ENCODE measurements at regions not wholly inside any gene's neighbourhood (a gene's known extent, or its start where the extent isn't known, plus 50 kb on each side); places are given as distances from the start of the nearest gene placed in this dataset.

DNA sequence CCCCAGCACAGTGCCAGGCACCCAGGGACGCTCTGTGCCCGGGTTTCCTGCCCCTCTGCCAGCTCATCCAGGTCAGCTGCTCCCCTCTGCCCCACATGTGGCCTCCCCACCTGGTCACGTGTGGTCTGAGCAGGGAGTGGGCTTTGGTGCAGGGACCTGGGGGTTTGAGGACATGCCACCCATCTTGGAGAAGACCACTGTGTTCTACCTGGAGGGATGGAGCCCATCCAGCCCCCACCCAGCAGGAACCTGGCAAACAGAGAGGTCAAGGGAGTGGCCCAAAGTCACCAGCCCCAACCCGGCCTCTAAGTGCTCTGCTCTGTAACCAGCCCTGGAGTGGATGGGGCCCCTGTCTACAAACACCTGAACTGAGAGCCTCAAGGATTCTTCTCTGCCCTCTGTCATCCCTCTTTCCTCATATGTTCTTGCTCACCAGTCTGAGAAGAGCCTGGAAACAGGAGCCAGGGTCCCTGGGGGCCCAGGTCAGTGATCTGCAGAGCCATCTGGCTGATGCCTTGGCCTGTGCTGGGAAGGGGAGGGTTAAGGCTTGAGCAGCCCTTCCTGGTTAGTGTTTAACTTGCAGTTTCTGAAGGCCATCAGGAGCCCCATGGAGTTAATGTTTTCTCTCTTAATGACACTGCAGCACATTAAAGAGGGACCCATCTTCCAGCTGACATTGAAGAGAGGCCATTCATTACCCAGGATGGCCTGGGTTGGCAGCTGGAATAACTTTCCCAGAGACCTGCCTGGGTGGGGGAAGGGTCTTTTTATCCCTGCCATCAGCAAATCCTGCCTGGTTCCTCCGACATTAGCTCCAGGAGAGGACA lies 235.4 kb downstream of the PTPRU start:
- Histone ChIP-seq H3K4me1 (ENCODE audit: control insufficient read depth in 1 of 2, insufficient read depth in 2 of 2, low read length in 2 of 2) (no peaks in the 10 kb centered on the region), H3K9me3 (ENCODE audit: control insufficient read depth in 1 of 2, low read length in 2 of 2) (no peaks in the 10 kb centered on the region), H3K27me3 (ENCODE audit: control insufficient read depth in 1 of 2, insufficient read depth in 2 of 2, low read length in 2 of 2) (peaks cover 0 to 9% of the 10 kb centered on the region in 2 donors), H3K27ac (ENCODE audit: low read depth, low read length) (no peak overlapping the region), H3K9ac (ENCODE audit: low read depth in 1 of 2, low read length in 2 of 2) (no peak overlapping the region), H3K36me3 (ENCODE audit: control insufficient read depth in 1 of 2, insufficient read depth in 2 of 2, low read length in 2 of 2) (no peaks in the 10 kb centered on the region), H3K4me3 (ENCODE audit: low read depth in 1 of 2, low read length in 2 of 2) (no peak overlapping the region)

DNA sequence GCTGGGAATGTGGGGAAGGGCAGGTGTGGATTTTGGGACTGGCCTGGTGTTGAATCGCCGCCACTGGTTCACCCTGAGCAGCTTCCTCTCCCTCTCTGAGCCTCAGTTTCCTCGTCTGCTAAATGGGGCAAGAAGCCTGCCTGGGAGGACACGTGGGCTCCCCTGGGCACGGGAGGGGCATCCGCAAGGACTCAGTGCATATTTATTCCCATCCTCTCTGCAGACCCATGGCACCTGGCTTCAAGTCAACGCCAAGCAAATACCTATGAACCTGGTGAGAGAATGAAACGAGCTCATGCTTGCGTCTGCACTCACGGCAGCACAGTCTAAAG lies 234.4 kb downstream of the PTPRU start:
- Histone ChIP-seq H3K4me1 (ENCODE audit: control insufficient read depth in 1 of 2, insufficient read depth in 2 of 2, low read length in 2 of 2) (no peaks in the 10 kb centered on the region), H3K9ac (ENCODE audit: low read depth in 1 of 2, low read length in 2 of 2) (no peak overlapping the region), H3K27me3 (ENCODE audit: control insufficient read depth in 1 of 2, insufficient read depth in 2 of 2, low read length in 2 of 2) (peaks cover 0 to 9% of the 10 kb centered on the region in 2 donors), H3K4me3 (ENCODE audit: low read depth in 1 of 2, low read length in 2 of 2) (no peak overlapping the region), H3K27ac (ENCODE audit: low read depth, low read length) (no peak overlapping the region), H3K9me3 (ENCODE audit: control insufficient read depth in 1 of 2, low read length in 2 of 2) (no peaks in the 10 kb centered on the region), H3K36me3 (ENCODE audit: control insufficient read depth in 1 of 2, insufficient read depth in 2 of 2, low read length in 2 of 2) (no peaks in the 10 kb centered on the region)

DNA sequence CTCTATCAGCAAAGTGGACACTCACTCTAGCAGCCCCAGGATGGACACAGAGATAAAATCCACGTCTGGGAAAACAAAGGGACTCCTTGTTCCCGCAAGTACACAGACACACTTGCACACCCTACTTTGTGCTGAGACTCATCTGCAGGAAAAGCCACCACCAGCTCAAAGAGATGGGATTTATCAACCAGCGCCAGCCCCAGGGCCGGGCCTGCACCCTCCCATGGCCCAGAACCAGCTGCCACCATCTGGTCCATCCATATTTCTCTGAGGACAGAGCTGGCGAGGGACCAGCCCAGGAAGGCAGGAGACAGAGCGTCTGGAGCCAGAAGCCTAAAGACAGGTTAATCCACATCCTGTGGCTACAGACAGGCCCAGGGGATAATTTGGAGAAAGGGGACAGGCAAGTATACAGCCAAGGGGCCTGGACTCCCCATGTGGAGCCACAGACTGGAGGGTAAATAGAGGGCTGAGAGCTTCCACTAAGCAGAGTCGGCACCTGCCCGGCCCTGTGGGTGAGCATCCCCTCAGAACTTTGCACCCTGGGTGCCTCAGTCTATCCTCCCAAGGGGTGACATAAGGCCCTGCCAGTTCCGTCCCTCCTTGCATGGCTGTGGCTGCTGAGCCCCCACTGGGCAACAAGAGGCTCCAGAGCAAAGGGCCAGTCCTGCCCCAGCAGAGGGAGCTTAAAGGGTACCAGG lies 233.9 kb downstream of the PTPRU start:
- Histone ChIP-seq H3K27me3 (ENCODE audit: control insufficient read depth in 1 of 2, insufficient read depth in 2 of 2, low read length in 2 of 2) (peaks cover 0 to 9% of the 10 kb centered on the region in 2 donors), H3K9me3 (ENCODE audit: control insufficient read depth in 1 of 2, low read length in 2 of 2) (no peaks in the 10 kb centered on the region), H3K9ac (ENCODE audit: low read depth in 1 of 2, low read length in 2 of 2) (no peak overlapping the region), H3K4me3 (ENCODE audit: low read depth in 1 of 2, low read length in 2 of 2) (no peak overlapping the region), H3K36me3 (ENCODE audit: control insufficient read depth in 1 of 2, insufficient read depth in 2 of 2, low read length in 2 of 2) (no peaks in the 10 kb centered on the region), H3K4me1 (ENCODE audit: control insufficient read depth in 1 of 2, insufficient read depth in 2 of 2, low read length in 2 of 2) (no peaks in the 10 kb centered on the region), H3K27ac (ENCODE audit: low read depth, low read length) (no peak overlapping the region)

- Histone ChIP-seq H3K9me3 (ENCODE audit: control insufficient read depth in 1 of 2, low read length in 2 of 2) (no peaks in the 10 kb centered on the region), H3K9ac (ENCODE audit: low read depth in 1 of 2, low read length in 2 of 2) (no peak overlapping the region), H3K4me1 (ENCODE audit: control insufficient read depth in 1 of 2, insufficient read depth in 2 of 2, low read length in 2 of 2) (no peaks in the 10 kb centered on the region), H3K27me3 (ENCODE audit: control insufficient read depth in 1 of 2, insufficient read depth in 2 of 2, low read length in 2 of 2) (peaks cover 0 to 7% of the 10 kb centered on the region in 2 donors), H3K4me3 (ENCODE audit: low read depth in 1 of 2, low read length in 2 of 2) (no peak overlapping the region), H3K27ac (ENCODE audit: low read depth, low read length) (no peak overlapping the region), H3K36me3 (ENCODE audit: control insufficient read depth in 1 of 2, insufficient read depth in 2 of 2, low read length in 2 of 2) (no peaks in the 10 kb centered on the region)
Observed at GRCh38 chr1:29469457-29469856, 233.1 kb downstream of the PTPRU start.

DNA sequence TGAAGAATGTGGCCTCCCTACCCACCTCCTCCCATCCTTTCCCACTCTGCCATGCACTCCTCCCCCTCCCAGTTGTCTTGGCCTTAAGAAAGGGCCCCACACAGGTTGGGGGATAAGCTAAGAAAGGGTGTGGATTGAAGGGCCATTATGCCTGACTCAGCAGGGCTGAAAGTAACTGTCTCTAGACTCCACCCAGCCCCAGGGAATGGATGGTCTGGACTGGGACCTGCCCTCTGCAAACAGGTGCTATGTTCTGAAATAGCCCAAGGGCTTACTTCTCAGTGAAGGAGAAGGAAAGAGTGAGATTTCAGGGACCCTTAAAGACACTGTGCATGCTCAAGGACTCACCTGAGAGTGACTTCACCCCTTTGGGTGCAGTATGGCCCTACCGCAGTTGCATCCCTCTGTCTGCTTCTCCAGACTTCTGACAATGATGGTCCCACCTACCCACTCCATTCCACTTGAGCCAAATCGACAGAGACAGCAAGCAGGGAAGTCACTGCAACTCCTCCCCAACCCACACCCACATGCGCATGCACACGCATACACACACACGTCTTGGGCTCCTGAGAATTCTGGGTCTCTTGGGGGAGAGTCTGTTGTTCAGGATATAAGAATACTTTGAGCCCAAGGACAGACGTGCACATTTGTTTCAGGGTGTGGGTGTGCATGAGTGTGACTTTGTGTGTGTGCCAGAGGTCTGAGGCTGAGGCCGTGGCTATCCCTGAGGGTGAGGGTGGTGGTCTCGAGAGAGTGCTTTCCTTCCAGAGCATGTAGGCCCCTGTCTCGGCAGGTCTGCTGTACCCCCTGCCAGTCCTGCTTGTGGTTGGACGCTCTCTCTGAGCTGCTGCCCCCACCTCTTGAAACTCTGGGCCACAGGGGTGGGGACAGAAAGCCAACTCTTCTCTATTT lies 231.9 kb downstream of the PTPRU start:
- H3K9me3 ChIP-seq (ENCODE audit: control insufficient read depth in 1 of 2, low read length in 2 of 2), result no peaks in the 10 kb centered on the region
- no peak overlapping the region for H3K9ac ChIP-seq (ENCODE audit: low read depth in 1 of 2, low read length in 2 of 2)
- no peaks in the 10 kb centered on the region for H3K36me3 ChIP-seq (ENCODE audit: control insufficient read depth in 1 of 2, insufficient read depth in 2 of 2, low read length in 2 of 2)
- H3K27ac ChIP-seq (ENCODE audit: low read depth, low read length), result no peak overlapping the region
- no peak overlapping the region for H3K4me3 ChIP-seq (ENCODE audit: low read depth in 1 of 2, low read length in 2 of 2)
- H3K27me3 ChIP-seq (ENCODE audit: control insufficient read depth in 1 of 2, insufficient read depth in 2 of 2, low read length in 2 of 2), result peaks cover 0 to 3% of the 10 kb centered on the region in 2 donors
- no peaks in the 10 kb centered on the region for H3K4me1 ChIP-seq (ENCODE audit: control insufficient read depth in 1 of 2, insufficient read depth in 2 of 2, low read length in 2 of 2)

GRCh38 chr1:29466258-29466657 lies 229.9 kb downstream of the PTPRU start:
- Histone ChIP-seq H3K9ac (ENCODE audit: low read depth in 1 of 2, low read length in 2 of 2) (no peak overlapping the region), H3K4me1 (ENCODE audit: control insufficient read depth in 1 of 2, insufficient read depth in 2 of 2, low read length in 2 of 2) (no peaks in the 10 kb centered on the region), H3K27me3 (ENCODE audit: control insufficient read depth in 1 of 2, insufficient read depth in 2 of 2, low read length in 2 of 2) (peaks cover 0 to 3% of the 10 kb centered on the region in 2 donors), H3K36me3 (ENCODE audit: control insufficient read depth in 1 of 2, insufficient read depth in 2 of 2, low read length in 2 of 2) (no peaks in the 10 kb centered on the region), H3K27ac (ENCODE audit: low read depth, low read length) (no peak overlapping the region), H3K4me3 (ENCODE audit: low read depth in 1 of 2, low read length in 2 of 2) (no peak overlapping the region), H3K9me3 (ENCODE audit: control insufficient read depth in 1 of 2, low read length in 2 of 2) (no peaks in the 10 kb centered on the region)

- Histone ChIP-seq H3K27me3 (ENCODE audit: control insufficient read depth in 1 of 2, insufficient read depth in 2 of 2, low read length in 2 of 2) (peaks cover 0 to 3% of the 10 kb centered on the region in 2 donors), H3K9ac (ENCODE audit: low read depth in 1 of 2, low read length in 2 of 2) (no peak overlapping the region), H3K36me3 (ENCODE audit: control insufficient read depth in 1 of 2, insufficient read depth in 2 of 2, low read length in 2 of 2) (no peaks in the 10 kb centered on the region), H3K27ac (ENCODE audit: low read depth, low read length) (no peak overlapping the region), H3K9me3 (ENCODE audit: control insufficient read depth in 1 of 2, low read length in 2 of 2) (no peaks in the 10 kb centered on the region), H3K4me3 (ENCODE audit: low read depth in 1 of 2, low read length in 2 of 2) (no peak overlapping the region), H3K4me1 (ENCODE audit: control insufficient read depth in 1 of 2, insufficient read depth in 2 of 2, low read length in 2 of 2) (no peaks in the 10 kb centered on the region)
Observed at GRCh38 chr1:29465755-29466154, 229.4 kb downstream of the PTPRU start.

- no peaks in the 10 kb centered on the region for H3K9me3 ChIP-seq (ENCODE audit: control insufficient read depth in 1 of 2, low read length in 2 of 2)
- no peaks in the 10 kb centered on the region for H3K27me3 ChIP-seq (ENCODE audit: control insufficient read depth in 1 of 2, insufficient read depth in 2 of 2, low read length in 2 of 2)
- no peak overlapping the region for H3K27ac ChIP-seq (ENCODE audit: low read depth, low read length)
- H3K4me3 ChIP-seq (ENCODE audit: low read depth in 1 of 2, low read length in 2 of 2), result no peak overlapping the region
- no peak overlapping the region for H3K9ac ChIP-seq (ENCODE audit: low read depth in 1 of 2, low read length in 2 of 2)
- H3K36me3 ChIP-seq (ENCODE audit: control insufficient read depth in 1 of 2, insufficient read depth in 2 of 2, low read length in 2 of 2), result no peaks in the 10 kb centered on the region
- H3K4me1 ChIP-seq (ENCODE audit: control insufficient read depth in 1 of 2, insufficient read depth in 2 of 2, low read length in 2 of 2), result no peaks in the 10 kb centered on the region
Observed at GRCh38 chr1:29462096-29462495, 225.8 kb downstream of the PTPRU start.

DNA sequence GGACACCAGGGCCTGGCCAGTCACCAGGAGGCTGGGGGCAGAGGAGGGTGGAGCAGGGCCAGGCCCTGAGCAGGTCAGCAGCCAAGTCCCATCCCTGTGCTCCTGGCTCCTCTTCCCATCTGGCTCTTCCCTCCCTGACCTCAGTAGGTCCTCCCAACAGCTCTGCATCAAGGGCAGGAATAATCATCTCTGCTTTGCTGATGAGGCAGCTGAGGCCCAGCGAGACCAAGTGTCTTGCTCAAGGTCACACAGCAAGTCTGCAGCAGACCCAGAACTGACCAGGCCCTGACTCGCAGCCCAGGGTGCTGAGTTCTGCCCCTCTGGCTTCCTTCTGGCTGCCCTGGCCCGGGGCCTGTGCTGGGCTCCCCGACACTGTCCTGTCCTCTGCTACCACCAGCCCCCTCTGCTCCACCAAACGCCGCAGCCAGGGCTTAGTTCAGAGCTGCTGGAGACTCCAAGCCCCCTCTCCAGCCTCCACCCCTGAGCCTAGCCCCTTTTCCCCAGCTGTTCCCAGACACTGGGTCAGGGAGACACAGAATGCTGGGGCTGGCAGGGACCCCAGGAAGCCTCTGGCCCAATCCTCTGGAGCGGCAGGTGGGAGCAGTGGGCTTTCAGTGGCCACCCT lies 224.9 kb downstream of the PTPRU start:
- Histone ChIP-seq H3K9me3 (ENCODE audit: control insufficient read depth in 1 of 2, low read length in 2 of 2) (no peaks in the 10 kb centered on the region), H3K4me3 (ENCODE audit: low read depth in 1 of 2, low read length in 2 of 2) (no peak overlapping the region), H3K27ac (ENCODE audit: low read depth, low read length) (no peak overlapping the region), H3K36me3 (ENCODE audit: control insufficient read depth in 1 of 2, insufficient read depth in 2 of 2, low read length in 2 of 2) (no peaks in the 10 kb centered on the region), H3K4me1 (ENCODE audit: control insufficient read depth in 1 of 2, insufficient read depth in 2 of 2, low read length in 2 of 2) (no peaks in the 10 kb centered on the region), H3K27me3 (ENCODE audit: control insufficient read depth in 1 of 2, insufficient read depth in 2 of 2, low read length in 2 of 2) (no peaks in the 10 kb centered on the region), H3K9ac (ENCODE audit: low read depth in 1 of 2, low read length in 2 of 2) (no peak overlapping the region)

Data from duodenal mucosa (tissue), 2 donors.